NB4 (cell line): ENCODE measurements at regions not wholly inside any gene's neighbourhood (a gene's known extent, or its start where the extent isn't known, plus 50 kb on each side); places are given as distances from the start of the nearest gene placed in this dataset.

ENCODE experiments used
- CTCF ChIP-seq: IDR thresholded peaks from one replicate; pipeline ENCODE4 v1.5.1; 2012; ENCODE audit warnings: low read depth, low read length
- MAX ChIP-seq: IDR thresholded peaks from 2 replicates; pipeline ENCODE4 v1.6.1; 2011; ENCODE audit warnings: low read depth, low read length

GRCh38 chr20:43799150-43799711 is 72.4 kb upstream of the GTSF1L start:
- TF ChIP-seq CTCF (no peak), MAX (no peak)
